HepG2 (cell line): ENCODE measurements at regions not wholly inside any gene's neighbourhood (a gene's known extent, or its start where the extent isn't known, plus 50 kb on each side); places are given as distances from the start of the nearest gene placed in this dataset.

Experiments used
- ARID3A ChIP-seq: IDR thresholded peaks from 2 replicates; pipeline ENCODE4 v1.6.1; 2012; ENCODE audit warnings: low read depth, low read length, improper control_type of control experiment
- KAT7 ChIP-seq: IDR thresholded peaks from 2 replicates; pipeline ENCODE4 v1.6.1; 2018; ENCODE audit warnings: borderline replicate concordance, missing compliant biosample characterization
- MEIS1 ChIP-seq: sonication (generic); formaldehyde crosslinking; IDR thresholded peaks from 2 replicates; pipeline ENCODE4 v1.9.0; 2021; ENCODE audit warnings: mild to moderate bottlenecking, missing genetic modification reagents, moderate library complexity, borderline replicate concordance
- NCOA2 ChIP-seq: sonication (generic); formaldehyde crosslinking; IDR thresholded peaks from 2 replicates; pipeline ENCODE4 v1.8.0; 2022; ENCODE audit warnings: inconsistent platforms
- PAXIP1 ChIP-seq: sonication (generic); formaldehyde crosslinking; conservative IDR thresholded peaks from 2 replicates; pipeline ENCODE4 v1.4.0; 2020; ENCODE audit warnings: mild to moderate bottlenecking, missing genetic modification reagents, moderate library complexity
- RFX1 ChIP-seq: fragments of 450-650 bp; IDR thresholded peaks from 2 replicates; pipeline ENCODE4 v1.6.1; 2017
- SIX1 ChIP-seq: sonication (generic); formaldehyde crosslinking; IDR thresholded peaks from 2 replicates; pipeline ENCODE4 v1.4.0; 2020; ENCODE audit warnings: missing genetic modification reagents, borderline replicate concordance
- U2AF1 ChIP-seq: fragments of 200-400 bp; formaldehyde crosslinking; optimal IDR thresholded peaks from 2 replicates; pipeline ENCODE3; 2017; ENCODE audit warnings: mild to moderate bottlenecking, low read depth, low read length
- ZFP41 ChIP-seq: sonication (generic); formaldehyde crosslinking; IDR thresholded peaks from 2 replicates; pipeline ENCODE4 v1.4.0; 2020; ENCODE audit warnings: mild to moderate bottlenecking, missing genetic modification reagents, borderline replicate concordance
- ZNF639 ChIP-seq: conservative IDR thresholded peaks from 2 replicates; pipeline ENCODE4 v1.6.1; 2018; ENCODE audit warnings: missing genetic modification reagents
- ZNF644 ChIP-seq: IDR thresholded peaks from 2 replicates; pipeline ENCODE4 v1.6.1; 2016; ENCODE audit warnings: low read depth

- TF ChIP-seq ZNF644 (peak; percentile 67; the same call in 1 of the 2 replicates), U2AF1 (no peak), ARID3A (0 out of 2 replicates have a peak, but pooled peaks have one; percentile 14), RFX1 (no peak), ZNF639 (CRISPR knock-in tag) (no peak), KAT7 (CRISPR knock-in tag) (no peak), NCOA2 (CRISPR knock-in tag) (no peak), ZFP41 (CRISPR knock-in tag) (no peak), SIX1 (no peak), PAXIP1 (CRISPR knock-in tag) (peak; percentile 50), MEIS1 (CRISPR knock-in tag) (no peak)
Observed at GRCh38 chrX:53883196-53883595, 161.1 kb downstream of the PHF8 start (continued).
